NCI-H526 (cell line): ENCODE measurements at regions not wholly inside any gene's neighbourhood (a gene's known extent, or its start where the extent isn't known, plus 50 kb on each side); places are given as distances from the start of the nearest gene placed in this dataset.
"Not testable (repeated sequence)": the region's sequence is repeated elsewhere in the genome, so short reads cannot be mapped to it uniquely, and the experiment has no call there.

Source experiments
- DNase-seq, 2 experiments: peaks; one replicate each; lab custom pipeline; 2025; lab: John Stamatoyannopoulos, UW

DNA sequence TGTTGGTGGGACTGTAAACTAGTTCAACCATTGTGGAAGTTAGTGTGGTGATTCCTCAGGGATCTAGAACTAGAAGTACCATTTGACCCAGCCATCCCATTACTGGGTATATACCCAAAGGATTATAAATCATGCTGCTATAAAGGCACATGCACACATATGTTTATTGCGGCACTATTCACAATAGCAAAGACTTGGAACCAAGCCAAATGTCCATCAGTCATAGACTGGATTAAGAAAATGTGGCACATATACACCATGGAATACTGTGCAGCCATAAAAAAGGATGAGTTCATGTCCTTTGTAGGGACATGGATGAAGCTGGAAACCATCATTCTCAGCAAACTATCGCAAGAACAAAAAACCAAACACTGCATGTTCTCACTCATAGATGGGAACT, 334.5 kb upstream of the SPRY2 start:
- DNase-seq = not testable (repeated sequence)

DNA sequence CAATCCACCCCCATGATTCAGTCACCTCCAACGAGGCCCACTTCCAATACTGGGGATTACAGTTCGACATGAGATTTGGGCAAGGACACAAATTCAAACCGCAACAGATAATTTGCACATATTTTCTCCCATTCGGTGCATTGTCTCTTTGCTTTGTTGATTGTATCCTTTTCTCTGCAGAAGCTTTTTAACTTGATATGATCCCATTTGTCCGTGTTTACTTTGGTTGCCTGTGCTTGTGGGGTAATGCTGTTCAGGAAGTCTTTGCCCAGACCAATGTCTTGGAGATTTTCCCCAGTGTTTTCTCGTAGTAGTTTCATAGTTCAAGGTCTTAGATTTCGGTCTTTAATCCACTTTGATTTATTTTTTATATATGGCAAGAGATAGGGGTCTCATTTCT, 330.8 kb upstream of the SPRY2 start:
- DNase-seq = no peak

DNA sequence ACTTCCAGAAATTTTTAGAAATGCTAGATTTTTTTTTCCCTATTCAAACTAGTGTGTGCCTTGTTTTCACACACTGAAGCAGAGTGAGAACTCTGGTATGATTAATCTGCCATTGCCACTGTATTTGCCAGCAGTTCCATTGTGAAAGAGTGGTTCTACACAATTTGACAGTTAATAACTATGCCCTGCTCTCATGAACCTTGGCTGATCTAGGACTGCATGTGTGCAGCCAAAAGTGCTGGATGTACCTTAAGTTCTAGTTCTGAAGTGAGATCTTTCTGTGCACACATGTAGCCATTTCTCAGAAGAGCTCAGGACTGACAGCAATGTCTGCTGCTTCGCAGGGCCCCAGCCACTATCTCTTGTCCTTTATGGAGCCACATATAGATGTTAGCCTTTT, 328.2 kb upstream of the SPRY2 start:
- DNase-seq = no peak

DNA sequence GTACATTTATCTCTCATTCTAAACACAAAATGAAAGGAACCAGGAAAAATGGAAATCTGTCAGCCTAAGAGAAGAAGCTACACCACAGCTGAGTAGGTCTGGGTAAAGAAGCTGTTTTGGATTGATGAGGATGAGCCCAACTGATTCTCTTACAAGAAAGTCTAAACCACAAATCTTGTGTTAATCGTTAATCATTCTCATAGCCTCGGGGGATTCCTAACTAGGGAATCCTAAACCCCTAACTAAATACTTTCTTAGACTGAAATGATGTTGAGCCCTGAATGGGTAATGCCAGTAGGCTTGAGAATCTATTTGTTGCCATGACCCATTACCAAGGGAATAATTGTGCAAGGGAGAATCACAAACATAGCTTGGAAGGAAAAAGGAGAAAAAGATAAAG, 327.5 kb upstream of the SPRY2 start:
- no peak for DNase-seq

DNA sequence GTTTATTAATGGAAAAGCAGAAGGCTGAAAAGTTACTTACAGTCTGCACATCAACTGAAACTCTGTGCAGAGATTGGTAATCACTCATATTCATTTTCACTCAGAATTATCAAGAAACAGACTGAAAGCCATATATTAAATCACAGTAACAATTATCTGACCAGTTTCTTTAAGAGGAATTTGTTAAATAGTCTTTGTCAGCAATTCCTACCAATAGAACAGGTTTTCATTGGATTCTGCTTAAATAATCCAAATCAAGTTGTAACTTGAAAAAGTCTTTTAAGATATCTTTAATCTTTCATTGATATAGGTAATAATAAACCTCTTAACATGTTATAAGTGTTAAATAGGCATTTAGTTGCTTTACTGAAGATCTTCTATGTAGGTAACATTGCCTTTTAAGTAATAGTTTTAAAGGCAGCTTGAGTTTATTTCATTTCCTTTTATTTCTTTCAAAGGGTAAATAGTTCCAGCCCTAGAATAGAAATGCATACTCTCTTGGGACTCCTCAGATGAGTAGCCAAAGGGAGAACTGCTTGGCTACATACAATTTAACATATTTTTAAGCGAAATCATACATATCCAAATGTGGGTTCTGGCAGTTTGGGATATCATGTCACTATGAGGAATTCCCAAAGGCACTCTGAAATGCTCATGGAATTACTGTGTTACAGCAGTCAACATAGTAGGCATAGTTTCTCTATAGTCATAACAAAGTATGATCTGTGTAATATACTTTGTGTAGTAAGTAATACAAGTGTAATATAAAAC, 326.0 kb upstream of the SPRY2 start:
- no peak for DNase-seq

DNA sequence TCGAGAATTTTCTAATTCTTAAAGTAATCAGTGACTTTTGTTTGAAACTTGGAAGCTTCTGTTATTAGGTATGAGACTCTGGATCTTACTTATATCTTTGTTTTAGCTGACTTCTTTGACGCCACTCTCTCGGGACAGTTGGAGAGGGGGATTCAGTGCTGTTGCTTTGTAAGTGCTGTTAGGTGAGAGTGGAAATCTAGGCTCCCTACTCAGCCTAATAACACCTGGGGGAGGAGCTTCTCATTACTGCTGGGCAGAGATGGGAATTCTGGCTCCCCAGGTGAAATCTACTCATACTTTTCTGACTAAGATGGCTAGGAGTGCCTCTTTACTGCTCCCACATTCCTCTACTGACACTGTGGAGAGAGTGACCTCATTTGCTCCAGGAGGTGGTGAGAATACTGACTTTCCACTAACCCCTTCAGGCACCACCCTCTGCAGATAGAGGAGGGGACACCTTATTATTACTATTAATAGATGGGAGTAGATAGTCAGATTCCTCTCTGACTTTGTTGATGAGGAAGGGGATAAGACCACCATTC, 324.9 kb upstream of the SPRY2 start:
- no peak for DNase-seq

DNA sequence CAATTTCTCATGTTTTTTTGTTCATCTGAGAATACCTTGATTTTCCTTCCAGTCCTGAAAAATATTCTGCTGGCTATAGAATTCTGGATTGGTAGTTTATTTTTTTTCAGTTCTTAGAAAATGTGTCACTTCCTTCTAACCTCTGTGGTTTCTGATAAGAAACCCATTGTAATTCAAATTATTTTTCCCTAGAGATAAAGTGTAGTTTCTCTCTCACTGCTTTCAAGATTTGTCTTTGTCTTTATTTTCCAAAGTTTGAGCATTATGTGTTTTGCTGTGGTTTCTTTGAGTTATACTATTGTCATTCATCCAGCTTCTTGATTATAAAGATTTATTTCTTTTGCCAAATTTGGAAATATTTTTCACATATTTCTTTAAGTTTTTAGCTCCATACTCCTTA, 324.0 kb upstream of the SPRY2 start:
- DNase-seq = no peak

DNA sequence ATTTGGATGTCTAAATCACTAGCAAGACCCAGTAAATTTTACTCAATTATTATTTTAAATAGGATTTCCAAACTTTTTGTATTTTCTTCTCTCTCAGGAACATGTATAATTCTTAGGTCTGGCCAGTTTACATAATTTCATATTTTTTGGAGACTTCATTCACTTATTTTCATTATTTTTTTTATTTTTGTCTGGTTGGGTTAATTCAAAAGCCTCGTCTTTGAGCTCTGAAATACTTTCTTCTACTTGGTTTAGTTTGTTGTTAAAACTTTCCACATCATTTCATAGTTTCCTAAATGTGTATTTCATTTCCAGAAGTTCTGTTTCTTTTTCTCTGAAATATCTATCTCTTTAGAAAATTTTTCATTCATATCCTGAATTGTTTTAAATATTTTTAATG, 322.9 kb upstream of the SPRY2 start:
- no peak for DNase-seq

DNA sequence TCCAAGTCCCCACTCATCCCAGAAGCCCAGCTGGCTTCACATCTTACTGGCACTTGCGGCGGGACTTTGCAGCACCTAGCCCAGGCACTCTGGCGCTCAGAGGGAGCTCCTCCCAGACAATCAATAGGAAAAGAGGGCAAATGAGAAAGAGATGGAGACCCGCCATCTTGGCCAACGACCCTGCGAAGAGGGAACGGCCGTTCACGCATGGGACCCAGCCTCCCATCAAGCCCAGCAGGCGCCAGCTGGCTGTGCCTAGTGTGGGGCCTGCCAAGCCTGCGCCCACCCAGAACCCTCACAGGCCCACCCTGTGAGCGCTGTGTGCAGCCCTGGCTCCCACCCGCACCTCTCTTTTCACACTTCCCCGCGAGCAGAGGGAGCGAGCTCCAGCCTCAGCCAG, 317.8 kb upstream of the SPRY2 start:
- DNase-seq = no peak

DNA sequence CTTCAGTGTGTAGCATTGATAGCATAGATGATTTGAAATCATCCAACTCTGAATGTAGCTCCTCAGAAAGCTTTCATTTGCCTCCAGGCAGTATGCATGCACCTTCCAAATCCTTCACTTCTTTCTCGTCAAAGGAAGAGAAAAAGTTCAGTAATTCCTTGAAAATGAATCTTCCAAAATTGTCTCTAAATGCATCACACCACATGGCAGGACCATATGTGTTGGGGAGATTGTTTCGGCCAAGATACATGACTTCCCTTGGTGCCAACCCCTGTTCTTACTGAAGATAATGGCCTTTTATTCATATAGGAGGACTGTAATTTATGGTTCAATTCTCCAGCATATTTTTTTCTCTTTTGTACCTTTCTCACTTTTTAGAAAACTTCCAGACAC, 315.6 kb upstream of the SPRY2 start:
- no peak for DNase-seq

DNA sequence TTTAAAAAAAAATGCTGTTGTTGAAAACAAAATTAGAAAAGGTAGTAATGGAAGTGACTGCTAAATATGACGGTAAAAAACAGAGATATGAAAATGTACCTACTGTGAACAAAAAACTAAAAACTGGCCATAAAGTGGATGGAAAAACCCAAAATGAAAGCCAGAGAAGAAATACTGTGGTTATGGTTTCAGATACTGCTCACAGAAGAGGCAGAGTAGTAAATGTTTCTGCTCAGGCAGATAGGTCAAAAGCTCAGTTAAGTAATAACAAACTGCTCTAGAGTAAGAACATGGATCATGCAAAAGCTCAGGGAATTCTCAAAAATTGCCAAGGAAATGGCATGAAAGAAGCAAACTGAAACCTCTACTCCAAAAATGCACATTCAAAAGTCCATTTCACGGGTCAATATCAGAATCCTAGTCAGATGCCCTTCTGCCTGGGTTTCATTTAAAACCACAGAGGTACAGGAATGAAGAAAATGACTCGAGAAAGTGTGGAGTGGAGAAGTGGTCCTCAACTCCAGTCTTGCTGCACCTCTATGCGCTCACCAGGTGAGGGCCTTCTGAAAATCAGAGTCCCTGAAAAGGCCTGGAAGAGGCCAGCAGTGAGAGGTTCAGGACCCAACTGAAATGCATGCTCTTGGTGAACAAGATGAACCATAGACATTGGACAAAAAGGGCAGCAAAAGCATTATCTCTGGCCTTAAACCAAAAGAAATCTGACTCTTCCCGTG, 315.0 kb upstream of the SPRY2 start:
- no peak for DNase-seq

DNA sequence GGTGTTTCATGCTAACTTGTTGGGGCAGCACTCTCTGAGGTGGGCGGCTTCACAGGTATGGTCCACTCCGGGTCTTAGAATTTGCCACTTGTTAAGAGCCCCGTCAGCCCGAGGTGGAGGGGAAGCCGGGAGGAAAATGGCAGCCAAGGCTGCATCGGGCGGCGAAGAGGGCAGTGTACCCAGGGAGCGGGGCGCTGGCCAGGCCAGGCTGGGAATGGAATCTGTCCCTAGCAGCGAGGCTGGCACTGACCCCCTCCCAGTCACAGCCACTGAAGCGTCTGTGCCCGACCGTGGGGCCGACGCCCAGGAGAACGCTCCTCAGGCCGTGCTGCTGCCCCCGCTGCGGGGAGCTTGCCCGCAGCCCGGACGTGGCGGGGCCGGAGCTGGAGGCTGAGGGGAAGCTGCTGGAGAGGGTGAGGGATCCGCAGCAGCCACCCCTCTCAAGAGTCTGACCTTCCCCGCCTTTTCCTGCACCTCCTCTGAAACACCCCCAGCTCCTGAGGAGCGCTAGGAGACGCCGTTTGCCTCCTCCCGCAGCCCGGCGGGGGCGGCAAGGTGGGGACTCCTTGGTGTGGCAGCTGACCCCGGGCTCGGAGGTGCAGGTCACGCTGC, 313.8 kb upstream of the SPRY2 start:
- peak in 1 of 2 experiments; percentile 58 for DNase-seq

DNA sequence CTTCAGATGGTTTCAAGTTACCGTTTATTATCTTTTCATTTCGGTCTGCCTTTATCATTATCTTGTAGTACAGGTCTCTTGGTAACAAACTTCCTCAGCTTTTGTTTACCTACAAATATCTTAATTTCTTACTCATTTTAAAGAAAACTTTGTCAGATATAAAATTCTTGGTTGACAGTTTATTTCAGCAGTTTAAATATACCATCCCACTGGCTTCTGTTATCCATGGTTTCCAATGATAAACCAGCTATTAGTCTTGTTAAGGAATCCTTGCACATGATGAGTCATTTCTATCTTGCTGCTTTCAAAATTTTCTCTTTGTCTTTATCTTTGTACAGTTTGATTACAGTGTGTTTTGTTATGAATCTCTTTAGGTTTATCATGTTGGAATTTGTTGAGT, 308.3 kb upstream of the SPRY2 start:
- no peak for DNase-seq

DNA sequence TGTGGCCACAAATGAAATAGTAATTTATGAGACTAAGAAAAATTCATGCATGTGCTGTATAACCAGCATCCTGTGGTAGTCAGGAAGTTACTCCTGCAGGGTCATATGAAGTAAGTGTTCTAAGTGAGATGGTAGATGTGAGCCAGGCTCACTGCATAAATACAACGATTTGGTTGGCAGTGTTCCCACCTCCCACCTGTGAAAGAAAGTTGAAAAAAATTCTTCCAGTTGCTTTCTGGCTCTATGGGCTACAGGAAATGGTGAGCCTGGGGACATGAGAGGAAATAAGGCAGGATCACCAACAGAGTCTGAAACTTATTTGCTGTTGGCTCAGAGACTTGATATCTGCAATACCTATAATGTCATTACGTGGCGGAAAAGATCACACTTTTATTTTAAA, 301.7 kb upstream of the SPRY2 start:
- no peak for DNase-seq

DNA sequence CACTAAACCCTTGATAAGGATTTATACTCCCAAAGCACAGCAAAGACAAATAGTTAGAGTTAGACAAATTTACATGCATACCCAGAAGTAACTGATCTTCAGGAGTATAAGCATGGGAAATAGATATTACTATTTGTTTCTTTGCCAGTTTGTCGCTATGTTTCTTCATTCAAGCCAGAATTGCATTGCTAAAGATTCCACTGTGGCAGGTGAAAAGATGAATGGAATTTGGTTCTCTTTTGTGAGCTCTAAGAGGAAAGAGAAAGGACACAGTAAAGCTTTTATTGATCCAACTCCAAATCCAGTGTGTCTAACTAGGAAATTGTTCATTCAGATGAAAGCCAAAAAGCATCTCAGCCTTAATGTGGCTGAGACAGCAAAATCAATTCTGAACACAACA, 292.3 kb upstream of the SPRY2 start:
- DNase-seq = no peak

DNA sequence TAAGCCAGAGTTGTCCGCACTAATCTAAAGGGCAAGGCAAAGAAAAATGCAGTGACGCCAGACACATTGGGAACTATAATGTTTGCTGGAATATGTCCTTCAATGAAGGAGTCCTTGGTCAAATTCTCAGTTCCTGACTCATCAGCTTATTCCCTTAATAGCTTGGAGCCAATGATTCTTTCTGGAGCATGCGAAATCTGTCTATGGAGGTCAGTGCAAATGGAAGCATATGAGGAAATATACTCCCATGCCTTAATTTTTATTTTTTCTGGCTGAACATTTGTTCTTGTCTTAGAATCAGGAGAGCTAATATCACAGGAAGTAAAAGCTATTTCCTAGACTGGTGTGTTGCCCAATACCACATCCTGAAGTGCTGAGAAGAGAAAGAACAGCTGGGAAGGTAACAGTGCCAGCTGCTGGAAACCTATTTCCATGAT, 289.8 kb upstream of the SPRY2 start:
- DNase-seq = no peak

DNA sequence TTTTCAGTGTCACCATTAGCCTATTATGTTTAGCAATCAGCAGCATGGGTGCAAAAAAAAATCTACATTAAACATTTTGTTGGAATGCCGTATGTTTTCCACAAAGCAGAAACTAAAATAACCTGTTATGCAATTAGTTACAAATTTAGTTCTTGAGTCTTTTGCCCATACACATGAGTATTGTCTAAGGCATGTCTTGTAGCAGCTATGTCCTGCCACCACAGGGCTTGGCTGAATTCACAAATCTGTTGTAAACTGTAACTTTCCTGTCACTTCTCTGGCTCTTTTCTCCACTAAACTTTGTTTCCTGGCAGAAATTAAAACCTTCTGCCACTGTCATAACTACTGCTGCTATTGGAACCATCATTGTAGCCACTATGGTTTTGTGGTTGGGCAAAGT, 277.9 kb upstream of the SPRY2 start:
- no peak for DNase-seq

DNA sequence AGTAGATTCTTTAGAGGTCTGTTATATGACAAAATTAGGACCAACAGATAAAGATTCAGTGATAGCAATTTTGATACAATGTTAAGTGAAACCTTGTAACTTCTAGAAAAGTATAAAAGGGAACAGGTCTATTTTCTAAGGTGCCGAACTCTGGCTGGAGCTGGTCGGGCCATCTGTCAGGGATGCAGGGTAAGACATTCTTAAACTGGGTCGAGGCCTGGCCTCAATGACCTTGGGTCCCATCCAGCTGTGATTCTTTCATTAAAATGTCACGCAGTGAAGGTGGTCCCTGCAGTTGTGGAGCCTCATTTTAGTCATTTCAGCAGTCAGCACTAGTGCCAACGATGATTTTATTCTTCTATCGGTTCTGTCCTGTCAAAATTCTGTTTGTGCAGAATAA, 271.9 kb upstream of the SPRY2 start:
- no peak for DNase-seq

DNA sequence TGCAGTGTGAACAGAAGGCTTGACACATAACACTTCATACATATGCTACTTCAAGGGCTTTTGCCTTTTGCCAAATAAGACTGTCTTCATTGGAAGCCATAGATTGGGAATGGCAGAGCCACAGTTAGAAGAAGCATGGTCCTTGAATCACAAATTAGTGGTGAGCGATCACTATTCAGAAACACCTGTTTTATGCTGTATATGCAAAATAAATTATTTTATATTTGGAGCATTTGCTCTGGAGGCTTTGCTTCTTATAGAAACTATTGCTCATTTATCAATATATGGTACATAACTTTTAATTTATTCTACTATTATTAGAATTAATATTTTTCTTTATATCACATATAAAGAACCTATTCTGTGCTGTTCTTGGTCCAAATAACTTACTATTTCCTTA, 270.4 kb upstream of the SPRY2 start:
- DNase-seq = no peak

DNA sequence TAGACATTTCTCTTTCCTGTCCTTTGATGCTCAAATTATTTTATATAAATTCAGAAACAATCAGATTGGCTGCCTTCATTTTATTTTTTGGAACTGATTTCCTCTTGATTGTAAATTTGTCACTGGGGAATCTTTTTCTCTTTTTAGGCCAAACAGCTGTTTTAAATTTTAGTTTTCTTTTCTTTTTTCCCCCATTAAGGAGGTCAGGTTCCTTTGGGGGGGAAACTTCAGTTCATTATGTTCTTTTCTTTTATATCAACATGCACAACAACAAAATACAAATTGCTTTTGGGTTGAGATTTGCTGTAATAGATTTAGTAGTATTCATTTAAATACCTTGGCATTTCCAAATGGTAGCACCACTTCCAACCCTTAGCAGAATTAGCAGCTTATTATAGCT, 264.8 kb upstream of the SPRY2 start:
- DNase-seq = no peak

DNA sequence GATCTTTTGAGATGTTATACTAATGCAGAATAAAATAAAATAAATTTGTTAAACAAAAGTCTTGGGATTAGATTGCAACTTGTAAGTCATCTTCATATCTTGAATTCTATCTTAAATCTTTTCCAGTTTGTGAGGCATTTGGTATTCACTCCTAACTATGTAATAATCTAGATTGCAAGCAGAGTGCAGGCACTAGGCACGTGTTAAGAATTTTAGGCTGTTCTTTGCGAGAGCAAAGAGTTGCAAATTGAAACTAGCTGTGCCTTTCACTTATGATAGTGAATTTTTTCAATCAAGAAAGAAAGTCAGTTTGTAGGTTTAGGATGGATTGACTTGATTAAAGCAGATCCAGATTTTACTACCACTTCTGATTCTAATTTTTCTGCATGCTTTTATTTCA, 264.1 kb upstream of the SPRY2 start:
- DNase-seq = no peak

DNA sequence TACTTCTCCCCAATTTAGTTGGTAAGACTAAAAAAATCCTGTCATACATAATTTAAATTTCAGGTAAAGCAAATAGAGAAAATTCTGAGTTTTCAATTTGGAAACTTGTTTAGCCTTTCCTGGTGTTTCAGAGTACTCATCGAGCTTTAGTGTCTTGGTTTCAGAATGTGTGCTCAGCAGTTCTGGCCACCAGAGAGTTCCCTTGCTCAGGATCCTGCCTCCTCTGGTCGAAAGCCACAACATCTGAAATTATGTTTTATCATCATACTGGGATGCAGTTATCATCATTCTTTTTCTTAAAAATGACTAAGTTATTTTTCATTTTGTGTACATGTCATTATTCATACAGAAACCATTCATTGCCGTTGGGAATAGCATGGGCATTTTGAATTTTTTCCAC, 263.2 kb upstream of the SPRY2 start:
- no peak for DNase-seq

DNA sequence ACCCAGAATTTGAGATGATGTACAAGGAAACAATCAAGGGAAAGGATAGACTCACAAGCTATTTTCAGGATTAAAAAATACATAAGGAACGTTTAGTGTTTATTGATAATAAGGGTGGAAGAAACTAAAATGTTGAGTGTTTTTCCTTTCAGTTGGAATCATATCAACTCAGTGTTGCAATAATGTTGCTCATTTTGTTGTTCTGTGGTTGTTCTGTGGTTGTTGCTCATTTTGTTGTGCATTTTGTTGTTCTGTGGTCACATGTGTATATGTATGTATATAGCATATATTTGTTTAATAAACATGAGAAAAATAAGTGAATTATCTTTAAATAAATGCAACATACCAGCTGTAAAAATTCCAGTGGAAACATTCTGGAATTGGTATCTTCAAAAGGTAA, 262.4 kb upstream of the SPRY2 start:
- DNase-seq = no peak
